HTR-8/SVneo (cell line): ENCODE measurements at regions not wholly inside any gene's neighbourhood (a gene's known extent, or its start where the extent isn't known, plus 50 kb on each side); places are given as distances from the start of the nearest gene placed in this dataset.
"Not testable (repeated sequence)": the region's sequence is repeated elsewhere in the genome, so short reads cannot be mapped to it uniquely, and the experiment has no call there.

Source experiments
- DNase-seq: peaks from one replicate; pipeline ENCODE4 v3.0.0; 2011; ENCODE audit warnings: low spot score, mixed read lengths; ENCODE audit not compliant: insufficient read length
- FAIRE-seq: peaks from 2 replicates; lab custom pipeline; 2011; peaks lifted over from hg19 to GRCh38; lab: Jason Lieb, UNC

DNA sequence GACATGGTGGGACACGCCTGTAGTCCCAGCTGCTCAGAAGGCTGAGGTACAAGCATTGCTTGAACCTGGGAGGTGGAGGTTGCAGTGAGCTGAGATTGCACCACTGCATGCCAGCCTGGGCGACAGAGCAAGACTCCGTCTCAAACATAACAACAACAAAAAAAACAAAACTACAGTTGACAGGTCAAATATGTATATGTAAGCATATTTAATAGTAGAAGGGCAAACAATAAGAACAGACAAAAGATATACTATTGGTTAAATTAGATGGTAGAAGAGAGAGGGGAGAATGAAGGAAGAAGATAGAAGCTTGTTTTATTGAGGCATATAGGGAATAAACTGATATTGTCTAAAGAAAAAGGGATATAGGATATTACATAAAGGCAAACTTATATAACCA is 247.1 kb downstream of the KLF13 start:
- FAIRE-seq (no peak), DNase-seq (no peak)

DNA sequence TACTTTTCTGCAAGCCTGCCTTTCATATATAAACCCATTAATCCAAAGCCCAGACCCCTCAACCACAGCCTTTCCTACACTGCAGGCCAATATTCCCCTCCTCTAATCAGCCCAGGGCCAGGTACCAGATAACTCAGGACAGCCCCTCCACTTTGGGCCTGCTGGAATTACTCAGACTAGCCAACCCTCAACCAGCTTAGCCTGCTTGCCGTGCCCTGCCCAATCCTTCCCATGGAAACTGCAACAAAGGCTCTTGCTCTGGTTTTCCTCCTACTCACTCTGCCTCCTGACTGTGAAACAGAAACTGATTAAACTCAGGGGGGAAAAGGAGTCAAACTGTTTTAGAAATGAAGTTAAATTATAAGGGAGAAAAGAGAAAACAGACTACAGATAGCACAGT is 248.1 kb downstream of the KLF13 start:
- DNase-seq (no peak), FAIRE-seq (no peak)

DNA sequence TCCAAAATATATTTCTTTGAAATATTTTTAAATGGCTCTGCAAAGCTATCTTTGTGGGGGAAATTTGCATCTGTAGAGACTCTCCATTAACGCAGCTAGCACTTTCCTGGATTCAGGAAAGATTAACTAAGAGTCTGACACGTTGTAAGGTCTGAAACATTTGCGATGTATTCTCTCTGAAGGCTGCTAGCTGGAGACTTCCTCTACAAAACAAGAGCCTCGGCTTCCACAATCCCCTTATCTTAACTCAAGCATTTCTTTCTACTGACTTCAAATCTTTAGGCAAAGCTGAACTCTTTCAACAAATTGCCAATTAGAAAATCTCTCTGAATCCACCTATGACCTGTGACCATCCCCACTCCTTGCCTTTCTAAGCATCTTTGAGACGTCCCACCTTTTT is 250.5 kb downstream of the KLF13 start:
- DNase-seq (no peak), FAIRE-seq (no peak)

DNA sequence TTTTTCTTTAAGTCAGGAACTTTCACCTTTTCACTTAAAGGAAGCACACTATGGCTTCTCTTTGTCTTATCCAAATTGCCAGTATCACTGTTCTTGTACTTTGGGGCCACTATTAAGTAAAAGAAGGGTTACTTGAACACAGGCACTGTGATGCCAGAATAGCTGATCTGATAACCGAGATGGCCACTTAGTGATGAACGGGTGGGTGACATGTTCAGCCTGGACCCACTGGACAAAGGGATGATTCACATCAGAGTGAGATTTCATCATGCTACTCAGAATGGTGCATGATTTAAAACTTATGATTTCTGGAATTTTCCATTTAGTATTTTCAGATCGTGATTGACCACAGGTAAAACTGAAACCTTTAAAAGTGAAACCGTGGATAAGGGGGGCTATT is 252.6 kb downstream of the KLF13 start:
- no peak for FAIRE-seq
- no peak for DNase-seq

GRCh38 chr15:31579976-31580375 is 253.3 kb downstream of the KLF13 start:
- DNase-seq (no peak), FAIRE-seq (no peak)

DNA sequence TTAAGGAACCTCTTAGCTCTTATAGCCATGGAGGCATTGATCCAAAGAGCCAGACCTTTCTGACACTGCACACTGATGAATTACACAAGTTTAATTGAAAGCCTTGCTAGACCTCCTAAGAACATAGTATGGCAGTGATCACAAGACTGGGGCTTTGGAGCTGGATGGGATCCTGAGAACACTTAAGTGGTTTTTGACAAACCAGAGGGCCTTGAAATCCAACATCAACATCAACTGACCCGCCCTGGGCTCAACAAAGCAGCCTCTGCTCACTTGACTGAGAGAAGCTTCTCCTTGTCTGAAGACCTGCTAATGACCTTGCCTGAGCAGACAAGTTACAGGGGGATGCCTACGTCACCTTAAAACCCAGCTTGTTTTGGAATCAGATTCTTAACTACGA is 257.6 kb downstream of the KLF13 start:
- DNase-seq: no peak
- FAIRE-seq: no peak

GRCh38 chr15:31585240-31585639 is 258.6 kb downstream of the KLF13 start:
- no peak for DNase-seq
- no peak for FAIRE-seq

DNA sequence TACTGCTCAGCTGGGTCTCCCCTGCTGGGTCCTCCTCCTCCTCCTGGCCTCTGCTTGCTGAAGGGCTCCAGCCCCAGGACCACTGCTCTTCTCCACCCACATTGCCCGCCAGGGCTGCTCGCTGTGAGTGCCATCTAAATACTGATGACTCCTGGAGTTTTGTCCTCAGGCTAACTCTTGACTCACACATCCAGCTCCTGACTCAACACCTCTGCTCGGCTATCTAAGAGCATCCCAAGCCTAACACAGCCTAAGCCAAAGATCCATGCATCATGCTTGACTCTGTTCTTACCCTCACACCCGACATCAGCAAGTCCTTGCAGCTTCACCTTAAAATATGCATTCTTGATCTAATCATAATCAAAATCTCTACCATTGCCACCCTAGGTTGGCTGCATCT is 260.2 kb downstream of the KLF13 start:
- DNase-seq (no peak), FAIRE-seq (no peak)

- FAIRE-seq: no peak
- no peak for DNase-seq
Observed at GRCh38 chr15:31587583-31587982, 260.9 kb downstream of the KLF13 start.

DNA sequence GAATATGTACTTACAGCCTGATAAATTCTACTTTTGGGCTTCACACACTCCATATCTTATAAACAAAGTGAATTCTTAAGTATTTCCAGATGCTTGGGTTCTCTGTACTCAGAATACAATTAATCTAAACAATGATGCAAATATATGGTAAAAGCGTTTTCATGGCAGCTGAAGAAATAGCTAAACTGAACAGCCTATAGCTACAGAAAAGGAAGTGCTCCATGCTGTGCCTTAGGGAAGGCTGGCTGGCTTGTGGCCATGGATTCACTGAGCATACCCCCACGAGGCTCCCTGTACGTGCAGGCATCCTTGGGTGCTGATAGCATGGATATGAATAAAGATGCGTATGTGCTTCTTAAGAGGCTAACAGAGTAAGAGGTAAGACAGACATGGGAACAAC is 264.0 kb downstream of the KLF13 start:
- FAIRE-seq (no peak), DNase-seq (no peak)

- FAIRE-seq (no peak), DNase-seq (no peak)
Observed at GRCh38 chr15:31591908-31592307, 265.3 kb downstream of the KLF13 start.

- FAIRE-seq: no peak
Observed at GRCh38 chr15:31597466-31597865, 270.8 kb downstream of the KLF13 start.

DNA sequence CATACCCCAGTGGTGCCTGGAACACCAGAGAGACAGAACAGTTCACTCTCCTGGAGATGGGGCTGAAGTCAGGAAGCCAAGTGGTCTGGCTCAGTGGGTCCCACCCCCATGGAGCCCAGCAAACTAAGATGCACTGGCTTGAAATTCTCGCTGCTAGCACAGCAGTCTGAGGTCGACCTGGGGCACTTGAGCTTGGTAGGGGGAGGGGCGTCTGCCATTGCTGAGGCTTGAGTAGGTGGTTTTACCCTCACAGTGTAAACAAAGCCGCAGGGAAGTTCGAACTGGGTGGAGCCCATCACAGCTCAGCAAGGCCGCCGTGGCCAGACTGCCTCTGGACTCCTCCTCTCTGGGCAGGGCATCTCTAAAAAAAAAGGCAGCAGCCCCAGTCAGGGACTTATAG is 272.0 kb downstream of the KLF13 start:
- no peak for DNase-seq
- no peak for FAIRE-seq

More at GRCh38 chr15:31597466-31597865, 270.8 kb downstream of the KLF13 start:
- no peak for DNase-seq

DNA sequence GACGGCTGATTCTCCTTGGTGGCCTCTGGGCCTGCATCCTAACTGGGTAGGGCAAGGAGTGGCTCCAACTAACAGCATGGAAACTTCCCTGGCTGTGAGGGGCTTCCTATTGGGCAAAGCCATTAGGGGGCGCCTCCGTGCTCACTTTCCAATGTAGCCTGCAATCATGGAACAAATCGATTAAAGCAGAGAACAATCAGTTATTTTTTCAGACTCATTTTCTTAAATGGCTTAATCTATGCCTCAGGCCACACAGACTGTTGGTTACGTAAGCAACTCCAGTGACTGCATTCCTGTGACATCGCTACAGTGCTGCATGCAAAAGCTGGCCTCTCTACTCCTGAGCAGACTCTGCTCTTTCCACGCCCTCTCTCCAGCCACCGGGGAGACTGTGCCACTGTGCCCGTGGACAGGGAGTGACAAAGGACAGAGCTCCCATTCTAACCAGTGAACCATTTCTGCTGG is 278.9 kb downstream of the KLF13 start:
- DNase-seq: no peak
- no peak for FAIRE-seq

DNA sequence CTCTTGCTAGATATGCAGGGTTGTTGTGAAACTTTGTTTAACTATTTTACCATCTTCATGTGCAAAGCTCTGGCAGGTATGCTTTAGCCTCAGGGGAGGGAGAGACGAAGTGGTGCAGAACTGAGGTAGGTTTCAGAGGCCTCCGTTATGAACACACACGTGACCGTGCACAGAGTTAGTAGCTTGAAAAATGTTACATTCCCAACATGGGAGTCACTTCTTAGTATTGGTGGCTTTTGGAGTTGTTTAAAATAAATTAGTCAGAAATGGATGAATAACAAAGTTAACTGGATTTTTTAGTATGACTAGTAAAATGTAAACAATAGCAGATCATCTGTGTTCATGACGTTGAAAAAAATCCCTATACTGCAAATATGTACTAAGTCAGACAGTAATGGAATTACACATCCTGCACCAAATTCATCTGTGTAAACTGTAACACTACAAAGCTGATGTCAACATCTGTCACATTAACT is 279.6 kb downstream of the KLF13 start:
- no peak for FAIRE-seq
- DNase-seq: no peak

DNA sequence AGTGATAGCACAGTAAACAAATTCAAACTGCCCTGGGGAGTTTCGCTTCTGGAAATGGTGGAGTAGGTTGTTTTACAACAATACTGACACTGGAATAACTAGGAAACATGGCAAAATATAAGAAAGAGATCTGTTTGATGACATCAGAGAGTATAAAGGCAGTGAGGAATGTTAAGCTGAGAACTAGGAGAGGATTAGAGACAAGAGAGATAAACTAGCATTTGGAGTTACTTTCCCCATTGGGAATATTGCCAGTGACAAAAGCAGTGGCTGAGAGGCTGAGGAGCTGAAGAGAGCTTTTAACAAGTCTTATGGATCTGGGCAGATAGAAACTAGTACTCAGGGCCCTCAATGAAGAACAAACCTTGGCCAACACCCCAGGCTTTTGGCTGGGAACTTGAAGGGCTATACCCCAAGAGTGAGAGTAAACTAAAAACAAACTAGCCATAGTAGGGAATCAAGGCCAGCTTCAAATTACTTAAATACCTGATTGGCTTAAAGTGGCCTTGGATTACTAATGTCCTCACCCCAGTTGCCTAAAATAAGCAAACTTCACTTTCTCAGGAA is 280.4 kb downstream of the KLF13 start:
- FAIRE-seq: no peak
- DNase-seq: no peak

DNA sequence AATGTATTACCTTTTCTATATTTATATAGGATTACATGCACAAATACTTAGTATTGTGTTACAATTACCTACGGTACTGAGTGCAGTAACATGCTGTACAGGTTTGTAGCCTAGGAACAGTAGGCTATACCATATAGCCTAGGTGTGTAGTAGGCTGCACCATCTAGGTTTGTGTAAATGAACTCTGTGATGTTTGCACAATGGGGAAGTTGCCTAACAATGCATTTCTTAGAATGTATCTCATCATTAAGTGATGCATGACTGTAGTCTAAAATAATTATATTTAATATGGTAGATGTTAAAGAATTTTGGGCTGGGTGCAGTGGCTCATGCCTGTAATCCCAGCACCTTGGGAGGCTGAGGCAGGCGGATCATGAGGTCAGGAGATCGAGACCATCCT is 281.0 kb downstream of the KLF13 start:
- FAIRE-seq (no peak), DNase-seq (no peak)

GRCh38 chr15:31609258-31609681 is 282.6 kb downstream of the KLF13 start:
- DNase-seq (no peak), FAIRE-seq (no peak)

DNA sequence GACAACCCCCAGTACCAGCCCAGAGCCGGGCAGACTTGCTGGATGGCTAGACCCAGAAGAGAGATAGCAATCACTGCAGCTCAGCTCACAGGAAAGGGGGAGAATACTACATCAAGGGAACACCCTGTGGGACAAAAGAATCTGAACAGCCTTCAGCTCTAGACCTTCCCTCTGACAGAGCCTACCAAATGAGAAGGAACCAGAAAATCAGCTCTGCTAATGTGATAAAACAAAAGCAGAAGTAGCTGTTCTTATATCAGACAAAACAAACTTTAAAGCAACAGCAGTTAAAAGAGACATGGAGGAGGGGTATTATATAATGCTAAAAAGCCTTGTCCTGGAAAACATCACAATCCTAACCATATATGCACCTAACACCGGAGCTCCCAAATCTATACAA is 283.3 kb downstream of the KLF13 start:
- FAIRE-seq: no peak
- DNase-seq: no peak

GRCh38 chr15:31615643-31616415 is 289.2 kb downstream of the KLF13 start:
- DNase-seq (no peak), FAIRE-seq (no peak)

- DNase-seq, FAIRE-seq: not testable (repeated sequence)
Observed at GRCh38 chr15:31623297-31623696, 296.7 kb downstream of the KLF13 start.

GRCh38 chr15:31624115-31624514 is 297.5 kb downstream of the KLF13 start:
- DNase-seq, FAIRE-seq: not testable (repeated sequence)
